SK-N-SH treated with all-trans-retinoic acid at 6 μM for 48 hours (cell line): ENCODE measurements at regions not wholly inside any gene's neighbourhood (a gene's known extent, or its start where the extent isn't known, plus 50 kb on each side); places are given as distances from the start of the nearest gene placed in this dataset.

Experiments
- ATAC-seq: fragments of 200-7000 bp; cut with Tn5 transposase; 3 replicates; pipeline ENCODE4 v1.9.1; 2020; ENCODE audit warnings: mild to moderate bottlenecking, moderate library complexity
- ARNTL ChIP-seq: fragments of 450-650 bp; formaldehyde crosslinking; IDR thresholded peaks from 2 replicates; pipeline ENCODE4 v1.5.0; 2020; ENCODE audit warnings: low read depth, mild to moderate bottlenecking, moderate library complexity, borderline replicate concordance
- BACH2 ChIP-seq: fragments of 250-450 bp; sonication (Bioruptor Pico); IDR thresholded peaks from 2 replicates; pipeline ENCODE4 v1.9.0; 2021; ENCODE audit warnings: mild to moderate bottlenecking, borderline replicate concordance
- CREB5 ChIP-seq: fragments of 250-450 bp; sonication (Bioruptor Pico); IDR thresholded peaks from 2 replicates; pipeline ENCODE4 v1.5.1; 2020; ENCODE audit warnings: low read depth, mild to moderate bottlenecking, moderate library complexity
- CSDC2 ChIP-seq: fragments of 250-450 bp; sonication (Bioruptor Pico); IDR thresholded peaks from 2 replicates; pipeline ENCODE4 v1.5.0; 2020; ENCODE audit warnings: mild to moderate bottlenecking, moderate library complexity
- CSRNP3 ChIP-seq: fragments of 250-450 bp; sonication (Bioruptor Pico); IDR thresholded peaks from 2 replicates; pipeline ENCODE4 v1.5.1; 2021; ENCODE audit warnings: mild to moderate bottlenecking, moderate library complexity
- ESRRG ChIP-seq: fragments of 250-450 bp; sonication (Bioruptor Pico); IDR thresholded peaks from 2 replicates; pipeline ENCODE4 v1.6.1; 2021; ENCODE audit warnings: mild to moderate bottlenecking
- GLIS3 ChIP-seq: fragments of 250-450 bp; sonication (Bioruptor Pico); IDR thresholded peaks from 2 replicates; pipeline ENCODE4 v1.5.0; 2020; ENCODE audit warnings: mild to moderate bottlenecking, moderate library complexity
- ISL1 ChIP-seq: fragments of 250-450 bp; sonication (Bioruptor Pico); IDR thresholded peaks from 2 replicates; pipeline ENCODE4 v2.1.2; 2022; ENCODE audit warnings: mild to moderate bottlenecking, moderate library complexity
- OSR1 ChIP-seq: fragments of 250-450 bp; sonication (Bioruptor Pico); IDR thresholded peaks from 2 replicates; pipeline ENCODE4 v1.8.0; 2022; ENCODE audit warnings: moderate library complexity, mild to moderate bottlenecking, inconsistent platforms
- POU6F1 ChIP-seq: fragments of 250-450 bp; sonication (Bioruptor Pico); IDR thresholded peaks from 2 replicates; pipeline ENCODE4 v1.8.0; 2021; ENCODE audit warnings: low read depth, mild to moderate bottlenecking, moderate library complexity, borderline replicate concordance
- SNAI2 ChIP-seq: fragments of 250-450 bp; sonication (Bioruptor Pico); IDR thresholded peaks from 2 replicates; pipeline ENCODE4 v1.5.0; 2020; ENCODE audit warnings: mild to moderate bottlenecking, moderate library complexity
- TCF4 ChIP-seq: fragments of 250-450 bp; sonication (Bioruptor Pico); IDR thresholded peaks from 2 replicates; pipeline ENCODE4 v1.8.0; 2021; ENCODE audit warnings: mild to moderate bottlenecking, moderate library complexity, borderline replicate concordance
- TOX ChIP-seq: fragments of 250-450 bp; sonication (Bioruptor Pico); IDR thresholded peaks from 2 replicates; pipeline ENCODE4 v1.8.0; 2021; ENCODE audit warnings: mild to moderate bottlenecking, moderate library complexity, borderline replicate concordance
- TSHZ2 ChIP-seq: fragments of 250-450 bp; sonication (Bioruptor Pico); IDR thresholded peaks from 2 replicates; pipeline ENCODE4 v1.5.0; 2020; ENCODE audit warnings: mild to moderate bottlenecking, moderate library complexity
- ZC3H10 ChIP-seq: fragments of 250-450 bp; sonication (Bioruptor Pico); IDR thresholded peaks from 2 replicates; pipeline ENCODE4 v1.5.1; 2021; ENCODE audit warnings: mild to moderate bottlenecking, moderate library complexity
- ZFP3 ChIP-seq: fragments of 250-450 bp; sonication (Bioruptor Pico); IDR thresholded peaks from 2 replicates; pipeline ENCODE4 v1.5.0; 2020; ENCODE audit warnings: mild to moderate bottlenecking, moderate library complexity
- ZFP30 ChIP-seq: fragments of 450-650 bp; formaldehyde crosslinking; IDR thresholded peaks from 2 replicates; pipeline ENCODE4 v1.5.0; 2022; ENCODE audit warnings: mild to moderate bottlenecking, moderate library complexity
- ZNF565 ChIP-seq: fragments of 450-650 bp; formaldehyde crosslinking; conservative IDR thresholded peaks from 2 replicates; pipeline ENCODE4 v1.5.0; 2020; ENCODE audit warnings: low read depth, mild to moderate bottlenecking, moderate library complexity
- ZNF70 ChIP-seq: fragments of 450-650 bp; formaldehyde crosslinking; IDR thresholded peaks from 2 replicates; pipeline ENCODE4 v1.5.0; 2020; ENCODE audit warnings: mild to moderate bottlenecking, moderate library complexity
- ZNF8 ChIP-seq: fragments of 450-650 bp; formaldehyde crosslinking; IDR thresholded peaks from 2 replicates; pipeline ENCODE4 v1.5.0; 2020; ENCODE audit warnings: mild to moderate bottlenecking, moderate library complexity
- TF ChIP-seq, protein P1 (sequence below): fragments of 250-450 bp; sonication (Bioruptor Pico); IDR thresholded peaks from 2 replicates; pipeline ENCODE4 v1.8.0; 2020; ENCODE audit warnings: mild to moderate bottlenecking, moderate library complexity, borderline replicate concordance

DNA sequence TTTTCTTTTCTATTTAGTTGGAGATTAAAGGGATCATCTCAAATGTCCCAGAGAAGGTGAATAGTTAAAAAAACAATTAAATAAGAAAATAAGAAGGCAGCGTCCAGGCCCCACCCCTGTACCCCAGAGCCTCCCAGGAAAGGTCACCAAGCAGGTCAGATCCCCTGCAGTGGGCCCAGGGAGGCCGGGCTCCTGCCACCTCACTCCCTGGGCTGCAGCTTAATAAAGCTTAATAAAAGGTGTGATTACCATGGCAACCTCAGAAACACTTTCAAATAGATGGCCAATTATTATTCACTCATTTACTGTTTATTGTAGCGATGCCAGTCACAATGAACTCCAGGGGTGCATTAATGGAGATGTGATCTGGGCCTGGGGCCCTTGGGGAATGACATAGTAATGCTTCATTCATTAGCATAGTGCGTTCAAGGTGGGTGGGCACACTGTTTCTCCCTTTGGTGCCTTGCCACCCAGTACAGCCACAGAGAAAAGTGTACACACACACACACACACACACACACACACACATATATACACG, 386.2 kb downstream of the CADM1 start:
- TF ChIP-seq TCF4 (CRISPR knock-in tag) (no peak), ESRRG (no peak), CSDC2 (no peak), ZNF70 (no peak), ZNF8 (CRISPR knock-in tag) (no peak), SNAI2 (CRISPR knock-in tag) (no peak), OSR1 (CRISPR knock-in tag) (no peak), ISL1 (CRISPR knock-in tag) (no peak)
- TF ChIP-seq, protein P1, sequence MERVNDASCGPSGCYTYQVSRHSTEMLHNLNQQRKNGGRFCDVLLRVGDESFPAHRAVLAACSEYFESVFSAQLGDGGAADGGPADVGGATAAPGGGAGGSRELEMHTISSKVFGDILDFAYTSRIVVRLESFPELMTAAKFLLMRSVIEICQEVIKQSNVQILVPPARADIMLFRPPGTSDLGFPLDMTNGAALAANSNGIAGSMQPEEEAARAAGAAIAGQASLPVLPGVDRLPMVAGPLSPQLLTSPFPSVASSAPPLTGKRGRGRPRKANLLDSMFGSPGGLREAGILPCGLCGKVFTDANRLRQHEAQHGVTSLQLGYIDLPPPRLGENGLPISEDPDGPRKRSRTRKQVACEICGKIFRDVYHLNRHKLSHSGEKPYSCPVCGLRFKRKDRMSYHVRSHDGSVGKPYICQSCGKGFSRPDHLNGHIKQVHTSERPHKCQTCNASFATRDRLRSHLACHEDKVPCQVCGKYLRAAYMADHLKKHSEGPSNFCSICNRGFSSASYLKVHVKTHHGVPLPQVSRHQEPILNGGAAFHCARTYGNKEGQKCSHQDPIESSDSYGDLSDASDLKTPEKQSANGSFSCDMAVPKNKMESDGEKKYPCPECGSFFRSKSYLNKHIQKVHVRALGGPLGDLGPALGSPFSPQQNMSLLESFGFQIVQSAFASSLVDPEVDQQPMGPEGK: no peak
- TF ChIP-seq, all 23 proteins: peak for 0
- no peak for ATAC-seq

- no peak for TF ChIP-seq ARNTL (CRISPR knock-in tag)
- TF ChIP-seq BACH2 (CRISPR knock-in tag): no peak
- no peak for TF ChIP-seq ZFP30
- TF ChIP-seq ZC3H10 (CRISPR knock-in tag): no peak
- TF ChIP-seq ZNF565 (CRISPR knock-in tag): no peak
- TF ChIP-seq ESRRG: no peak
- no peak for TF ChIP-seq ZFP3 (CRISPR knock-in tag)
- TF ChIP-seq SNAI2 (CRISPR knock-in tag): no peak
- no peak for TF ChIP-seq TCF4 (CRISPR knock-in tag)
- no peak for TF ChIP-seq TOX (CRISPR knock-in tag)
- TF ChIP-seq POU6F1: no peak
- no peak for TF ChIP-seq CSRNP3
- TF ChIP-seq TSHZ2: no peak
- TF ChIP-seq OSR1 (CRISPR knock-in tag): no peak
- TF ChIP-seq GLIS3 (CRISPR knock-in tag): no peak
- TF ChIP-seq CREB5 (CRISPR knock-in tag): no peak
- no peak for ATAC-seq
Measured at GRCh38 chr11:115119146-115119545, 385.1 kb downstream of the CADM1 start.
